Lung (tissue), 11 donors: ENCODE measurements at regions not wholly inside any gene's neighbourhood (a gene's known extent, or its start where the extent isn't known, plus 50 kb on each side); places are given as distances from the start of the nearest gene placed in this dataset.
A peak's percentile ranks its signal among the peaks of the same experiment; 100 is the strongest.

Experiments
- ATAC-seq: fragments of 200-7000 bp; cut with Tn5 transposase; one replicate; pipeline ENCODE4 v1.9.1; 2020; ENCODE audit warnings: moderate number of reproducible peaks; ENCODE audit not compliant: insufficient read depth, low FRiP score
- DNase-seq, 3 donors: peaks; one replicate each; pipeline ENCODE4 v3.0.0-alpha.2; 2013 to 2017
- H3K27ac ChIP-seq, 2 donors: one replicate each; pipeline ENCODE4 v1.5.1; 2013; ENCODE audit warnings: mild to moderate bottlenecking in 2 of 2, moderate library complexity in 2 of 2, control low read depth in 1 of 2, inconsistent platforms in 1 of 2, low read depth in 1 of 2, low read length in 1 of 2
- H3K27me3 ChIP-seq, 3 donors: one replicate each; pipeline ENCODE4 v1.5.1; 2013; ENCODE audit warnings: low read length in 2 of 3; ENCODE audit not compliant: control insufficient read depth in 3 of 3, insufficient read depth in 3 of 3
- H3K36me3 ChIP-seq, 4 donors: one replicate each; pipeline ENCODE4 v1.5.1; 2013; ENCODE audit warnings: low read length in 4 of 4, mild to moderate bottlenecking in 1 of 4, moderate library complexity in 1 of 4; ENCODE audit not compliant: control insufficient read depth in 4 of 4, insufficient read depth in 4 of 4
- H3K4me1 ChIP-seq, 5 donors: one replicate each; pipeline ENCODE4 v1.5.1; 2013; ENCODE audit warnings: low read length in 5 of 5, mild to moderate bottlenecking in 2 of 5, moderate library complexity in 1 of 5; ENCODE audit not compliant: control insufficient read depth in 5 of 5, insufficient read depth in 5 of 5
- H3K4me3 ChIP-seq: one replicate; pipeline ENCODE4 v1.5.1; 2013; ENCODE audit warnings: mild to moderate bottlenecking, control low read depth, moderate library complexity
- H3K9ac ChIP-seq, 2 donors: one replicate each; pipeline ENCODE4 v1.5.1; 2013; ENCODE audit warnings: low read length in 2 of 2, control low read depth in 1 of 2; ENCODE audit not compliant: insufficient read depth in 1 of 2
- H3K9me3 ChIP-seq, 4 donors: one replicate each; pipeline ENCODE4 v1.5.1; 2013; ENCODE audit warnings: low read length in 3 of 4, mild to moderate bottlenecking in 1 of 4, moderate library complexity in 1 of 4; ENCODE audit not compliant: control insufficient read depth in 4 of 4, insufficient read depth in 3 of 4
- whole genome bisulfite sequencing, 2 donors: extraction: QIAGEN DNeasy Blood & Tissue Kit; methylation state at CpG; one replicate each; pipeline ENCODE4 v1.1.7; 2013; 5-methylcytosine and 5-hydroxymethylcytosine counted together
- TF ChIP-seq, protein P1 (sequence below): IDR thresholded peaks from 2 replicates; pipeline ENCODE4 v1.5.1; 2012; ENCODE audit warnings: mild to moderate bottlenecking; ENCODE audit errors: control extremely low read depth, extremely low read depth
- donor health status: control.
- donor health status: control.
- donor health status: Bipolar disorder and iron deficiency.
- donor health status: healthy.
- donor health status: DM: yes; HTN: yes; CAD: no.

DNA sequence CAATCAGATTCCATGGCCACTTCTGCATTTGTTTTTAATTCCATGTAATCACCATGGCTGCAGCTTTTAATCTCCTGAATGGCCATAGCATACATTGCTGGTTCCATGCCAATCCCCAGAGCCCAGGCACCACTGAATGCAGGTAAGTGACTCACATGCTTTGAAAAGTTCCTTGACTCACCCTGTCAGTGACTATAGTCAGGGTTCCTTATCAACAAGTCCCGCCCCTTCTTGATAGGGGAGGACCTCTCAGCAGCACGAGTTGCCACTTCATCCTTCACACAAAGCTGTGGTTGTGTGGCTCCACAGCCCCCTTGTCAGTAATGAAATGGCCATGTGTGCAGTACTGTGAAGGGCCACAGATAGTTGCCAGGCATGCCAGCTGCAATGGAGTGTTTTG lies 516.6 kb downstream of the PPARGC1A start:
- peak overlapping the region; percentile 71 to 93 for H3K27ac ChIP-seq
- ATAC-seq (peak; percentile 84), DNase-seq (peak; percentile 57 to 86 (median 77))
- no peaks in the 10 kb centered on the region for H3K27me3 ChIP-seq
- H3K4me1 ChIP-seq: no peaks in the 10 kb centered on the region
- H3K4me3 ChIP-seq: no peak overlapping the region
- H3K9me3 ChIP-seq: peaks cover 0 to 4% (median 0%) of the 10 kb centered on the region in 4 donors
- no peaks in the 10 kb centered on the region for H3K36me3 ChIP-seq
- TF ChIP-seq, protein P1, sequence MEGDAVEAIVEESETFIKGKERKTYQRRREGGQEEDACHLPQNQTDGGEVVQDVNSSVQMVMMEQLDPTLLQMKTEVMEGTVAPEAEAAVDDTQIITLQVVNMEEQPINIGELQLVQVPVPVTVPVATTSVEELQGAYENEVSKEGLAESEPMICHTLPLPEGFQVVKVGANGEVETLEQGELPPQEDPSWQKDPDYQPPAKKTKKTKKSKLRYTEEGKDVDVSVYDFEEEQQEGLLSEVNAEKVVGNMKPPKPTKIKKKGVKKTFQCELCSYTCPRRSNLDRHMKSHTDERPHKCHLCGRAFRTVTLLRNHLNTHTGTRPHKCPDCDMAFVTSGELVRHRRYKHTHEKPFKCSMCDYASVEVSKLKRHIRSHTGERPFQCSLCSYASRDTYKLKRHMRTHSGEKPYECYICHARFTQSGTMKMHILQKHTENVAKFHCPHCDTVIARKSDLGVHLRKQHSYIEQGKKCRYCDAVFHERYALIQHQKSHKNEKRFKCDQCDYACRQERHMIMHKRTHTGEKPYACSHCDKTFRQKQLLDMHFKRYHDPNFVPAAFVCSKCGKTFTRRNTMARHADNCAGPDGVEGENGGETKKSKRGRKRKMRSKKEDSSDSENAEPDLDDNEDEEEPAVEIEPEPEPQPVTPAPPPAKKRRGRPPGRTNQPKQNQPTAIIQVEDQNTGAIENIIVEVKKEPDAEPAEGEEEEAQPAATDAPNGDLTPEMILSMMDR: no peak
- WGBS, 2 donors: 42 to 59% methylated on average over 2 of the region's 2 CpGs
- no peak overlapping the region for H3K9ac ChIP-seq

DNA sequence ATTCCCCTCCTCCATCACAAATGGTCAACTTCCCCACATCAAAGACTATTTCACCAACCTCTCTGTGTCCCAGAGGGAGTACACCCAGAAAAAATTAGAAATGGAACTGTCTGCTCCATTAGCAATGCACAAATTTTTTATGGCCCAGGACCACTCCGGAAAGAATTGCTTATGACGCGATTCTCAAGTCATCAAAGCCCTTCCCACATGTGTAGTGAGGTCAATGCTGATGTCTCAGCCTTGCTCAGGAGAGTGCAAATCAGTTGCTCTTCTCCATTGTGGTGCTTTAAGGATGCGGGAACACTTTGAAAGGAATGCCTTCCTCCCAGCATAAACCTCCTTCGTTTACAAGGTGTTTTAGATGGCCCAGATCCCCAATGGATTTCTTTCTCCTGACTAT lies 518.3 kb downstream of the PPARGC1A start:
- Histone ChIP-seq H3K9ac (no peak overlapping the region), H3K9me3 (peaks cover 0 to 4% (median 0%) of the 10 kb centered on the region in 4 donors), H3K36me3 (no peaks in the 10 kb centered on the region), H3K4me3 (no peak overlapping the region), H3K27me3 (no peaks in the 10 kb centered on the region), H3K27ac (peak overlapping the region in 1 of 2 donors; percentile 70), H3K4me1 (peaks cover 0 to 1% (median 0%) of the 10 kb centered on the region in 5 donors)
- DNase-seq: no peak
- no peak for ATAC-seq
- WGBS, 2 donors: 88% methylated on average over 5 of the region's 5 CpGs
- TF ChIP-seq, protein P1: no peak

DNA sequence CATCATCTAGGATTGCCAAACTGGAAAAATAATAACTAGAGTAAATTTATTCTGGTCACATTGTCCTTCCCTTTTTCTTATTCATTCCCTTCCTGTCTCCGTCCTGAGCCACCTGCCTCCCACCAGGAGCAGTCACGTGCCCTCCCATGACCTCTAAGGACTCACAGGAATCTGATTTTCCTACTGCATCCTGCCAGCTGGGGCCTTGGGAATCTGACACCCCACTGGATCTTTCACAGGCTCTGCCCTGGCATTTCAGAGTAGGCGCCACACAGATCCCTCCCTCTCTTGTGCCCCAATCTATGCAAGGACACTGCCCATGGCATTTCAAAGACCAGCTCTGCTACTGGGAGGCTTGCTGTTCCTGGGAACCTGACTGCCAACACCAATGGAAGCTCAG lies 520.5 kb downstream of the PPARGC1A start:
- peaks cover 0 to 14% (median 3%) of the 10 kb centered on the region in 5 donors for H3K4me1 ChIP-seq
- H3K9ac ChIP-seq: no peak overlapping the region

More for the DNA sequence above, 520.5 kb downstream of the PPARGC1A start:
- no peak for DNase-seq
- H3K9me3 ChIP-seq: peaks cover 0 to 4% (median 0%) of the 10 kb centered on the region in 4 donors
- no peak for ATAC-seq
- no peaks in the 10 kb centered on the region for H3K36me3 ChIP-seq
- WGBS, 2 donors: 68 to 74% methylated on average over 3 of the region's 3 CpGs
- TF ChIP-seq, protein P1: no peak
- no peaks in the 10 kb centered on the region for H3K27me3 ChIP-seq
- no peak overlapping the region for H3K4me3 ChIP-seq
- peak overlapping the region in 1 of 2 donors; percentile 59 for H3K27ac ChIP-seq
